Breast epithelium (tissue), 4 donors: ENCODE measurements at regions not wholly inside any gene's neighbourhood (a gene's known extent, or its start where the extent isn't known, plus 50 kb on each side); places are given as distances from the start of the nearest gene placed in this dataset.
"Not testable (repeated sequence)": the region's sequence is repeated elsewhere in the genome, so short reads cannot be mapped to it uniquely, and the experiment has no call there.

Source experiments
- DNase-seq, 2 donors: peaks; one replicate each; pipeline ENCODE4 v3.0.0-alpha.2; 2019; ENCODE audit warnings: low spot score in 2 of 2
- H3K27ac ChIP-seq, 2 donors: fragments of 200-600 bp; sonication (generic) in 1 of 2; one replicate each; pipeline ENCODE4 v1.5.1; 2016 to 2019; ENCODE audit warnings: mild to moderate bottlenecking in 1 of 2
- H3K27me3 ChIP-seq, 2 donors: fragments of 200-600 bp; sonication (generic) in 1 of 2; one replicate each; pipeline versions ENCODE4 v1.5.1 to v1.6.0; 2017 to 2019; ENCODE audit warnings: control low read depth in 1 of 2, mild to moderate bottlenecking in 1 of 2
- H3K36me3 ChIP-seq: fragments of 200-600 bp; one replicate; pipeline ENCODE4 v1.5.1; 2019
- H3K4me1 ChIP-seq, 2 donors: fragments of 200-600 bp; sonication (generic); one replicate each; pipeline ENCODE4 v1.5.1; 2016 to 2019; ENCODE audit warnings: control low read depth in 1 of 2
- H3K4me3 ChIP-seq, 3 donors: fragments of 200-600 bp; sonication (generic); 1 replicate in 2 of 3; 2 replicates in 1 of 3; pipeline ENCODE4 v1.5.1; 2016 to 2019; ENCODE audit warnings: mild to moderate bottlenecking in 3 of 3, moderate library complexity in 2 of 3
- H3K9me3 ChIP-seq, 2 donors: fragments of 200-600 bp; sonication (generic) in 1 of 2; one replicate each; pipeline ENCODE4 v1.5.1; 2016 to 2019; ENCODE audit warnings: control low read depth in 1 of 2
- POLR2A ChIP-seq: fragments of 450-650 bp; IDR thresholded peaks from one replicate; pipeline ENCODE4 v1.6.1; 2016; ENCODE audit warnings: antibody characterized with exemption, mild to moderate bottlenecking, moderate library complexity
- POLR2AphosphoS5 ChIP-seq, 3 donors: sonication (generic); formaldehyde crosslinking; IDR thresholded peaks; one replicate each; pipeline ENCODE4 v1.6.1; 2017; ENCODE audit warnings: antibody characterized with exemption in 3 of 3
- intact Hi-C: fragments of 100-400 bp; cut with DNase I; formaldehyde crosslinking; loops from one replicate; pipeline ENCODE4 v1.15.1; 2023; ENCODE audit warnings: low total_unique reads
- TF ChIP-seq, protein P1 (sequence below), 3 donors: fragments of 450-650 bp; IDR thresholded peaks; one replicate each; pipeline ENCODE4 v1.5.1; 2016 to 2017; ENCODE audit warnings: antibody characterized with exemption in 3 of 3, mild to moderate bottlenecking in 3 of 3, moderate library complexity in 3 of 3

- Histone ChIP-seq H3K27me3 (no peaks in the 10 kb centered on the region), H3K36me3 (no peaks in the 10 kb centered on the region), H3K4me3 (no peak overlapping the region), H3K9me3 (peaks cover 0 to 10% of the 10 kb centered on the region in 2 donors), H3K27ac (no peak overlapping the region), H3K4me1 (no peaks in the 10 kb centered on the region)
- no peak for DNase-seq
- intact Hi-C loops, result no loop called here
- TF ChIP-seq, protein P1, sequence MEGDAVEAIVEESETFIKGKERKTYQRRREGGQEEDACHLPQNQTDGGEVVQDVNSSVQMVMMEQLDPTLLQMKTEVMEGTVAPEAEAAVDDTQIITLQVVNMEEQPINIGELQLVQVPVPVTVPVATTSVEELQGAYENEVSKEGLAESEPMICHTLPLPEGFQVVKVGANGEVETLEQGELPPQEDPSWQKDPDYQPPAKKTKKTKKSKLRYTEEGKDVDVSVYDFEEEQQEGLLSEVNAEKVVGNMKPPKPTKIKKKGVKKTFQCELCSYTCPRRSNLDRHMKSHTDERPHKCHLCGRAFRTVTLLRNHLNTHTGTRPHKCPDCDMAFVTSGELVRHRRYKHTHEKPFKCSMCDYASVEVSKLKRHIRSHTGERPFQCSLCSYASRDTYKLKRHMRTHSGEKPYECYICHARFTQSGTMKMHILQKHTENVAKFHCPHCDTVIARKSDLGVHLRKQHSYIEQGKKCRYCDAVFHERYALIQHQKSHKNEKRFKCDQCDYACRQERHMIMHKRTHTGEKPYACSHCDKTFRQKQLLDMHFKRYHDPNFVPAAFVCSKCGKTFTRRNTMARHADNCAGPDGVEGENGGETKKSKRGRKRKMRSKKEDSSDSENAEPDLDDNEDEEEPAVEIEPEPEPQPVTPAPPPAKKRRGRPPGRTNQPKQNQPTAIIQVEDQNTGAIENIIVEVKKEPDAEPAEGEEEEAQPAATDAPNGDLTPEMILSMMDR (IDR thresholded peaks at IDR 0.05), result no peak
- no peak for TF ChIP-seq POLR2AphosphoS5 (IDR thresholded peaks at IDR 0.05)
- TF ChIP-seq POLR2A, result no peak
Measured at GRCh38 chr12:46065412-46066166, 75.2 kb upstream of the SCAF11 start.

- Histone ChIP-seq H3K27me3 (no peaks in the 10 kb centered on the region), H3K36me3 (no peaks in the 10 kb centered on the region), H3K9me3 (peaks cover 0 to 10% of the 10 kb centered on the region in 2 donors), H3K4me1 (no peaks in the 10 kb centered on the region), H3K4me3 (no peak overlapping the region), H3K27ac (no peak overlapping the region)
- intact Hi-C loops, result no loop called here
- no peak for TF ChIP-seq POLR2AphosphoS5 (IDR thresholded peaks at IDR 0.05)
- TF ChIP-seq, protein P1 (IDR thresholded peaks at IDR 0.05), result no peak
- no peak for TF ChIP-seq POLR2A
- DNase-seq, result no peak
Measured at GRCh38 chr12:46064548-46064947, 74.2 kb upstream of the SCAF11 start.

DNA sequence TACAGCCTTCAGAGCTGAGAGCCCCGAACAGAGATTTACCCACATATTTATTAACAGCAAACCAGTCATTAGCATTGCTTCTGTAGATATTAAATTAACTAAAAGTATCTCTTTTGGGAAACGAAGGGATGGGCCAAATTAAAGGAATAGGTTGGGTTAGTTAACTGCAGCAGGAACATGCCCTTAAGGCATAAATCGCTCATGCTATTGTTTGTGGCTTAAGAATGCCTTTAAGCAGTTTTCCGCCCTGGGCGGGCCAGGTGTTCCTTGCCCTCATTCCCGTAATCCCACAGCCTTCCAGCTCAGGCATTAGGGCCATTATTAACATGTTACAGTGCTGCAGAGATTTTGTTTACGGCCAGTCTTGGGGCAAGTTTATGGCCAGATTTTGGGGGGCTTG lies 68.3 kb upstream of the SCAF11 start:
- H3K36me3 ChIP-seq, H3K4me3 ChIP-seq, H3K27ac ChIP-seq, DNase-seq, H3K27me3 ChIP-seq, intact Hi-C loops, H3K4me1 ChIP-seq: not testable (repeated sequence)
- peaks cover 12 to 29% of the 10 kb centered on the region in 2 donors for H3K9me3 ChIP-seq

- intact Hi-C loops, result loop anchor here (5.0 kb wide), 1 partner anchor 1021 kb away; no protein-coding TSS in a partner anchor
- DNase-seq, result no peak
- H3K27me3 ChIP-seq, result no peaks in the 10 kb centered on the region
- H3K27ac ChIP-seq, result no peak overlapping the region
- no peaks in the 10 kb centered on the region for H3K36me3 ChIP-seq
- H3K4me3 ChIP-seq, result no peak overlapping the region
- H3K9me3 ChIP-seq, result peaks cover 35 to 54% of the 10 kb centered on the region in 2 donors
- H3K4me1 ChIP-seq, result no peaks in the 10 kb centered on the region
- TF ChIP-seq, protein P1 (IDR thresholded peaks at IDR 0.05), result no peak
- TF ChIP-seq POLR2AphosphoS5 (IDR thresholded peaks at IDR 0.05) (no peak), POLR2A (no peak)
Measured at GRCh38 chr12:46050805-46051204, 60.4 kb upstream of the SCAF11 start.

DNA sequence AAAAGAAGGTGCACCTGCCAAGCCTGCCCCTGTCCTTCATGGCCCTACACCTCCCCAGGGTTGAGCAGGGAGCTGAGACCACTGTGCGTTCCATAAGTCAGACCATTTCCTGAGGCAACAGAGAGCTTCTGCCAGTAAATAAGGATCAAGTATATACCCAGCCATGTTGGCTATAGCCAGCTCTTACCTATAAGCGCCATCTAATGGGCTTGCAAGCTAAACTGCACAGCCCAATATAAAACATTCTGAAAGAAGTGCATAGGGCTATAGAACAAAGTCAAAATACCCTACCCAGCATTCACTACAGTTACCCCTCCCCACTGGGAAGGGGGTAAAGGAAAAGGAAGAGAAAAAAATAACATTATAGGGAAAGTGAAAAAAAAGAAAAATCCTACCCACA lies 59.3 kb upstream of the SCAF11 start:
- DNase-seq, result no peak
- Histone ChIP-seq H3K4me1 (no peaks in the 10 kb centered on the region), H3K27ac (no peak overlapping the region), H3K36me3 (no peaks in the 10 kb centered on the region), H3K9me3 (peaks cover 38 to 57% of the 10 kb centered on the region in 2 donors), H3K4me3 (no peak overlapping the region), H3K27me3 (no peaks in the 10 kb centered on the region)
- no peak for TF ChIP-seq POLR2A
- TF ChIP-seq, protein P1 (IDR thresholded peaks at IDR 0.05), result no peak
- TF ChIP-seq POLR2AphosphoS5 (IDR thresholded peaks at IDR 0.05), result no peak
- intact Hi-C loops, result loop anchor here (5.0 kb wide), 1 partner anchor 1023 kb away; no protein-coding TSS in a partner anchor
